AG04449 (cell line): ENCODE measurements at regions not wholly inside any gene's neighbourhood (a gene's known extent, or its start where the extent isn't known, plus 50 kb on each side); places are given as distances from the start of the nearest gene placed in this dataset.

Experiments used
- CTCF ChIA-PET: fragments of 350-600 bp; formaldehyde crosslinking; extraction: SDS; loops from one replicate; lab custom pipeline; 2021; ENCODE audit warnings: antibody characterized with exemption; lab: Yijun Ruan, JAX
- POLR2A ChIA-PET: fragments of 400-600, 350-600 bp; formaldehyde crosslinking; extraction: SDS; loops from one replicate; lab custom pipeline; 2020; ENCODE audit warnings: antibody characterized with exemption, inconsistent platforms; lab: Yijun Ruan, JAX
- DNase-seq: peaks from one replicate; pipeline ENCODE4 v3.0.0-alpha.2; 2010; ENCODE audit warnings: low read depth, low spot score
- H3K4me3 ChIP-seq: 2 replicates; pipeline ENCODE4 v1.5.1; 2011; ENCODE audit warnings: low read depth, mild to moderate bottlenecking, control low read depth, low read length
- TF ChIP-seq, protein P1 (sequence below): IDR thresholded peaks from one replicate; pipeline ENCODE4 v1.5.1; 2011; ENCODE audit warnings: mild to moderate bottlenecking, moderate library complexity, low read length, control low read depth, inconsistent platforms; ENCODE audit not compliant: insufficient read depth; ENCODE audit errors: missing control alignments

- TF ChIP-seq, protein P1, sequence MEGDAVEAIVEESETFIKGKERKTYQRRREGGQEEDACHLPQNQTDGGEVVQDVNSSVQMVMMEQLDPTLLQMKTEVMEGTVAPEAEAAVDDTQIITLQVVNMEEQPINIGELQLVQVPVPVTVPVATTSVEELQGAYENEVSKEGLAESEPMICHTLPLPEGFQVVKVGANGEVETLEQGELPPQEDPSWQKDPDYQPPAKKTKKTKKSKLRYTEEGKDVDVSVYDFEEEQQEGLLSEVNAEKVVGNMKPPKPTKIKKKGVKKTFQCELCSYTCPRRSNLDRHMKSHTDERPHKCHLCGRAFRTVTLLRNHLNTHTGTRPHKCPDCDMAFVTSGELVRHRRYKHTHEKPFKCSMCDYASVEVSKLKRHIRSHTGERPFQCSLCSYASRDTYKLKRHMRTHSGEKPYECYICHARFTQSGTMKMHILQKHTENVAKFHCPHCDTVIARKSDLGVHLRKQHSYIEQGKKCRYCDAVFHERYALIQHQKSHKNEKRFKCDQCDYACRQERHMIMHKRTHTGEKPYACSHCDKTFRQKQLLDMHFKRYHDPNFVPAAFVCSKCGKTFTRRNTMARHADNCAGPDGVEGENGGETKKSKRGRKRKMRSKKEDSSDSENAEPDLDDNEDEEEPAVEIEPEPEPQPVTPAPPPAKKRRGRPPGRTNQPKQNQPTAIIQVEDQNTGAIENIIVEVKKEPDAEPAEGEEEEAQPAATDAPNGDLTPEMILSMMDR, result no peak
- ChIA-PET CTCF (no interaction called here), POLR2A (no interaction called here)
These were observed 127.7 kb upstream of the ZNF267 start for GRCh38 chr16:31745900-31746299.

DNA sequence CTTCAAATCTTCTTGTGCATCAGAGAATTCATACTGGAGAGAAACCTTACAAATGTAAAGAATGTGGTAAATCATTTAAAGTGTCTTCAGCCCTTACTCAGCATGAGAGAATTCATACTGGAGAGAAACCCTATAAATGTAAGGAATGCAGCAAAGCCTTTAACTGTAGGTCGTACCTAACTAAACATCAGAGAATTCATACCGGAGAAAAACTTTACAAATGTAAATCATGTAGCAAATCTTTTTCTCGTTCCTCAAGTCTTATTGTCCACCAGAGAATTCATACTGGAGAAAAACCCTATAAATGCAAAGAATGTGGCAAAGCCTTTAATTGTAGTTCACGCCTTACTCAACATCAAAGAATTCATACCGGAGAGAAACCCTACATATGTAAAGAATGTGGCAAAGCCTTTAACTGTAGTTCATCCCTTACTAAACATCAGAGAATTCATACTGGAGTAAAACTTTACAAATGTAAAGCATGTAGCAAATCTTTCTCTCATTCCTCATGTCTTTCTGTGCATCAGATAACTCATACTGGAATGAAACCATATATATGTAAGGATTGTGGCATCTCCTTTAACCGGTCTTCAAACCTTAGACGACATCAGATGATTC is 118.5 kb upstream of the ZNF267 start:
- H3K4me3 ChIP-seq, result no peak overlapping the region
- TF ChIP-seq, protein P1, result no peak
- no peak for DNase-seq
- POLR2A ChIA-PET, result no interaction called here
- CTCF ChIA-PET, result no interaction called here

More at GRCh38 chr16:31745900-31746299, 127.7 kb upstream of the ZNF267 start:
- no peak overlapping the region for H3K4me3 ChIP-seq
- DNase-seq, result no peak

GRCh38 chr16:31764103-31764502 is 109.5 kb upstream of the ZNF267 start:
- TF ChIP-seq, protein P1, result no peak
- H3K4me3 ChIP-seq, result no peak overlapping the region
- POLR2A ChIA-PET, result no interaction called here
- DNase-seq, result no peak
- CTCF ChIA-PET, result no interaction called here

- ChIA-PET POLR2A (no interaction called here), CTCF (no interaction called here)
- H3K4me3 ChIP-seq, result no peak overlapping the region
- TF ChIP-seq, protein P1, result no peak
- DNase-seq, result no peak
These were observed 106.3 kb upstream of the ZNF267 start for GRCh38 chr16:31767267-31767666.

- no peak overlapping the region for H3K4me3 ChIP-seq
- POLR2A ChIA-PET, result no interaction called here
- CTCF ChIA-PET, result no interaction called here
- TF ChIP-seq, protein P1, result no peak
- no peak for DNase-seq
These were observed 93.3 kb upstream of the ZNF267 start for GRCh38 chr16:31780342-31780741.

GRCh38 chr16:31785126-31785525 is 88.5 kb upstream of the ZNF267 start:
- TF ChIP-seq, protein P1, result no peak
- ChIA-PET POLR2A (no interaction called here), CTCF (no interaction called here)
- H3K4me3 ChIP-seq, result no peak overlapping the region
- no peak for DNase-seq
